HG03095 (cell line): ENCODE measurements at regions not wholly inside any gene's neighbourhood (a gene's known extent, or its start where the extent isn't known, plus 50 kb on each side); places are given as distances from the start of the nearest gene placed in this dataset.
"Not testable (repeated sequence)": the region's sequence is repeated elsewhere in the genome, so short reads cannot be mapped to it uniquely, and the experiment has no call there.

Experiments used
- ATAC-seq: cut with Tn5 transposase; IDR thresholded peaks from one replicate; pipeline ENCODE4 v1.9.1; 2021; ENCODE audit warnings: moderate library complexity; ENCODE audit not compliant: unreplicated experiment

GRCh38 chr7:69540287-69540686 is 58.0 kb upstream of the AUTS2 start:
- ATAC-seq: no peak

- ATAC-seq: not testable (repeated sequence)
These were observed 56.4 kb upstream of the AUTS2 start for GRCh38 chr7:69541779-69542432.

DNA sequence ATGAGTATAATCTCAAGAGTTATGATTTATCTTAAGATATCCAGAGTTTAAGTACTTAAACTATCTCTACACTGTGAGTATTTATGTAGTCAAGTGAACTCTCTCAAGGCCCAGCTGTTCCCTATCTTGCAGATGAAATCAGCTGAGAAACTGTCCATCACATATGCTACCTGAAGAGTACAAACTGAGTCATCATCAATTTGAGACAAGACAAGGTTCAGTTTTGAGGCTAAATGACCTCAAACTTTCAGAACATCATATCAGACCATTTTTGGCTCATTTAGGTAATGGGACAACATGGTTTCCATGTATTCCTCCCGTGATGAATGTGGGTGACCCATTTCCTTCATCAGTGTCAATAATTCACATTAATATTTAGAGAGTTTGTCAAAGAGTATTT is 53.1 kb upstream of the AUTS2 start:
- ATAC-seq: no peak
